MG63 (cell line): ENCODE measurements at regions not wholly inside any gene's neighbourhood (a gene's known extent, or its start where the extent isn't known, plus 50 kb on each side); places are given as distances from the start of the nearest gene placed in this dataset.

Experiments
- DNase-seq: peaks from one replicate; pipeline ENCODE4 v3.0.0-alpha.2; 2020
- H3K27me3 ChIP-seq: fragments of 250-450 bp; sonication (Bioruptor Pico); 2 replicates; pipeline ENCODE4 v1.5.1; 2020; ENCODE audit warnings: mild to moderate bottlenecking, moderate library complexity
- H3K36me3 ChIP-seq: fragments of 250-450 bp; sonication (Bioruptor Pico); 2 replicates; pipeline ENCODE4 v1.5.1; 2020; ENCODE audit warnings: mild to moderate bottlenecking, moderate library complexity
- H3K4me3 ChIP-seq: fragments of 250-450 bp; sonication (Bioruptor Pico); 2 replicates; pipeline ENCODE4 v1.5.1; 2020; ENCODE audit warnings: mild to moderate bottlenecking, moderate library complexity
- H3K9me3 ChIP-seq: fragments of 250-450 bp; sonication (Bioruptor Pico); 2 replicates; pipeline ENCODE4 v1.5.1; 2020; ENCODE audit warnings: mild to moderate bottlenecking, moderate library complexity

DNA sequence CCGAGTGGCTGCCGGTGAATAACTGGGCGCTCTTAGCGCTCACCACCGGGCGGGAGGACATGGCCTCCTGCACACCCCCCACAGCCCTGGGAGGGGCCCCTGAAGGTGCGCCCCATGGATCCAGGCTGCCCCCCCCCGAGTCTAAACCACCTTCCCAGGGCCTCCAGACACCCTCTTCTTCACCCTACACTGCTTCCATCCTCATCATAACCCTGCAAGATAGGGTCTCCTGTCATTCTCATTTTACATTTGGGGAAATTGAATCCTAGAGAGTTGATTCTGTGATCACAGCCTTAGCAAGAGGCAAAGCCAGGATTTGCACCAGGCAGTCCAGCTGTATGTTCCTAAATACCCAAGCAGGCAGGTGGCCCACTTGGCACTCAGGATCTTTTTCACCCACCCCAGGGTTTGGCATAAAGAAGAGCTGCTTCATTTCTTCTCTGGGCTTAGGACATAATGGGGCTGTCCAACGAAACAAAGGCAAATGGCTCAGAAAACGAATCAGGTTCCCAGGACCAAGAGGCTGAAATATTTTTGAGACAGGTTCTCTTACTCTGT is 110.8 kb downstream of the PTPRS start:
- Histone ChIP-seq H3K27me3 (no peaks in the 10 kb centered on the region), H3K9me3 (no peaks in the 10 kb centered on the region), H3K36me3 (no peaks in the 10 kb centered on the region), H3K4me3 (no peak overlapping the region)
- DNase-seq, result no peak

DNA sequence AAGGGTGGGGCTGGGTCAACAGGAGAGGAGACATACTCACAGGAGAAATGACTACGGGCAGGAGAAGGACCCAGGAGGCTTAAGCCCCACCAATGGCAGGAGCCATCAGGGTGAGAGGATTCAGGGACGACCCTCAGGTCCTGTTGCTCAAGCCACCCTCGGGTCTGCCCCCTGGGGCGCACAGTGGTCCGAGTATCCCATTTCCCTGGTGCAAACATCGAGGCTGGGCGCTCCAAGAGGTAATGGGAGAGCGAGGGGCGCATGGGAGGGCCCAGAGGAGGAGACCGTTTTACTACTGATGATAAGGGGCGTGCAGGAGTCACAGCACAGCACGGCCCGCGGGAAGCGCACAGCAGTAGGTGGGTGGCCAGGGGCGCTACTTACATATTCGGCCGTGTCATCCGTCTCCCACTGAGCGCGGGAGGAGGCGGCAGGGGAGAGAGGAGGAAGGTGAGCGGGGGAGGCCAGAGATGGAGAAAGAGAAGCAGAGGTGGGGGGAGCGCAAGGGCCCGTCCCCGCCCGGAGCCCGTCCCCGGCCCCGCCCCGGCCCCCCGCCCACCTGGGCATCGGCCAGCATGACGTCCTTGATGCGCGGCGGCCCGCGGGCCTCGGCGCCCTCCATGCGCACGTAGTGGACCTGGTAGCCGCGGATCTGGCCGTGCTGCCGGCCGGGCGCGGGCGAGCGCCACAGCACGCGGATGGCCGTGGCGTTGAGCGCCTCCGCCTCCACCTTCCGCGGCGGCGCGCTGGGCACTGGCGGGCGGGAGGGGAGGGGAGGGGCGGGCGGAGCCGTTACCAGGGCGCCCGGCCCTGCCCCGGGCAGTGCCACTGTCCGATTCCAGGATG is 111.5 kb downstream of the PTPRS start:
- H3K4me3 ChIP-seq, result no peak overlapping the region
- no peaks in the 10 kb centered on the region for H3K27me3 ChIP-seq
- H3K9me3 ChIP-seq, result no peaks in the 10 kb centered on the region
- no peaks in the 10 kb centered on the region for H3K36me3 ChIP-seq
- no peak for DNase-seq

DNA sequence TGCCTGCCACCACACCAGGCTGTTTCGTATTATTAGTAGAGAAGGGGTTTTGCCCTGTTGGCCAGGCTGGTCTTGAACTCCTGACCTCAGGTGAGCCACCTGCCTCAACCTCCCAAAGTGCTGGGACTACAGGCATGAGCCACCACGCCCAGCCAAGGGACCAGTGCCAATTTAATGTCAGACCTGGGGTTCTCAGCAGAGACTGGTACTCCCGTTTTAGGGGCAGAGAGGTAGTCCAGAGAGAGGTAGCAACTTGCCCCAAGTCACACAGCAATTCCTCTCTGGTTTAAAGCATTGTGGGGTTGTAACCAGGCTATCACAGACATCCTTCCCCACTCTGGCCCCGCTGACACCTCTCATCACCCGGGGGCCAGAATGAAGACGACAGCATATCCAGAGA is 112.1 kb downstream of the PTPRS start:
- Histone ChIP-seq H3K9me3 (no peaks in the 10 kb centered on the region), H3K4me3 (no peak overlapping the region), H3K27me3 (no peaks in the 10 kb centered on the region), H3K36me3 (no peaks in the 10 kb centered on the region)
- DNase-seq, result no peak

DNA sequence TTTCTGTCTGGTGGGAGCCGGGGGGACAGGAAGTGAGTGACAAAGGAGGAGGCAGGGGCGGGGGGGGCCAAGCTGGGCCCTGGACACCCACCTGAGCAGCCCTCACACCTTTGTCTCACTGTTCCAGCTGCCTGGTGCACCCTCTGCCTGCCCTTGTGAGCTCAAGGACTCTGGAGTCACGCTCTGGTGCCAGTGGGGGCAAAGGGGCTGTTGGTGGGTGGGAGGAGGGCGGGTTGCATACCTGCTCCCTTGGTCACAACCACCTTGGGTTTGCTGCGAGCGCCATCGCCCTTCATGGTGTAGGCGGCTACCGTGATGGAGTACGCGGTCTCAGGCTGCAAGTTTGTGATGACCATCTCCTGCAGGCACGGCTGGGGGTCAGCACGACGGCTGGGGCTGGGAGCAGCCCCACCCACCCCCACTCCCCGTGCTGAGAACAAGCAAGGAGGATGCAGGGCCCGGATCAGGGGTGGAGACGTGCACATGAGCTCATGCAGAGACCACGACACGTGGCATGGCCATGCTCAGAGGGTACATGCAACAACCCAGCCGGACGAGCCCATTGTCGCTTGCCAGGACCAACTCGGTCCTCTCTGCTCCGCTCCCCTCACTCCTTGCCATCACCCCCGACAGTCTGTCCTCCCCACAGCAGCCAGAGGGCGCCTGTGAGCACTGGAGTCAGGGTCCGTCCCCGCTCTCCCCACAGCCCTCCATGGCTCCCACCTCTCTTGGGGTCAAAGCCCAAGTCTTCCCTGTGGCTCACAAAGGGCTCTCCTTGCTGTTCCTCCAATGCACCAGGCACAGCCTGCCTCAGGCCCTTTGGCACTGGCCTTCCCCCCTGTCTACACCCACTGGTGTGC is 114.9 kb downstream of the PTPRS start:
- DNase-seq, result no peak
- no peaks in the 10 kb centered on the region for H3K36me3 ChIP-seq
- H3K4me3 ChIP-seq, result no peak overlapping the region
- no peaks in the 10 kb centered on the region for H3K27me3 ChIP-seq
- H3K9me3 ChIP-seq, result no peaks in the 10 kb centered on the region

DNA sequence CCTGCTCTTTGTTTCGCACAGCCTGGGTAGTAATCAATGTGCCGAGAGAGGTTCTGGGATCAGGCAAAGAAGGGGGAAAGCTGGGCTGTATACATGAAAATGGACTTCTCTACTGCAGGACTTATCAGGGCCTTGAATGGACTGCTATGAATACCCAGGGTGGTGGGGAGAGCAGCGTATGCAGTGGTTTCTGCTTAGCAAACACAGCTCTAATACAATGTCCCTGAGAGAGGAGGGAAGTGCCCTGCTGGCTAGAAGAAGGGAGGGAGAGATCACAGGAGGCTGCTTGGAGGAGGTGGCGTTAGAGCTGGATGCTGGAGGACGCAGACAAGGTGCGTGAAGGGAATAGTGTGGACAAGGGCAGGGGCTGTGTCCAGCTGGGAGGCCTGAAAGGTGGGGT is 116.1 kb downstream of the PTPRS start:
- H3K36me3 ChIP-seq, result no peaks in the 10 kb centered on the region
- DNase-seq, result no peak
- no peak overlapping the region for H3K4me3 ChIP-seq
- no peaks in the 10 kb centered on the region for H3K27me3 ChIP-seq
- no peaks in the 10 kb centered on the region for H3K9me3 ChIP-seq

DNA sequence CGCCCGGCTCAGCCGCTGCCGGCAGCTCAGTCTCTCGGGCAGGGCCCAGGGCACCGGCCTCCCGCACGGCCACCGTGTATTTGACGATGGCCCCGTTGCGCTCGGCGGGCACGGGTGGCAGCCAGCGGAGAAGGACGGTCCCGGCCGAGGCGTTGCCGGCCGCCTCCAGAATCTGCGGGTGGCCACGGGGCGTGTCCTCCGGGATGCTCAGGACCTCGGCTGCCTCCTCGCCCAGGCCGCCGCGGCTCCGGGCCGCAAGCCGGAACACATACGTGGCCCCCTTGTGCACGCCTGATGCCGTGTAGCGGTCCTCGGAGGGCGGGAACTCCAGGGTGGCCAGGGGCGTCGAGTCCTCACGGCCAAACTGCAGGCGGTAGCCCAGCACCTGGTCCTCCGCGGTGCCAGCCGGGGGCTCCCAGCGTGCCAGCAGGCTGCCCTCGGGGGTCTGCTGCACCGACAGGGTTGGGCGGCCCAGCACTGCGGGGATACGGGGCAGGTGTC is 117.7 kb downstream of the PTPRS start:
- Histone ChIP-seq H3K36me3 (no peaks in the 10 kb centered on the region), H3K4me3 (no peak overlapping the region), H3K27me3 (no peaks in the 10 kb centered on the region), H3K9me3 (no peaks in the 10 kb centered on the region)
- DNase-seq, result no peak

DNA sequence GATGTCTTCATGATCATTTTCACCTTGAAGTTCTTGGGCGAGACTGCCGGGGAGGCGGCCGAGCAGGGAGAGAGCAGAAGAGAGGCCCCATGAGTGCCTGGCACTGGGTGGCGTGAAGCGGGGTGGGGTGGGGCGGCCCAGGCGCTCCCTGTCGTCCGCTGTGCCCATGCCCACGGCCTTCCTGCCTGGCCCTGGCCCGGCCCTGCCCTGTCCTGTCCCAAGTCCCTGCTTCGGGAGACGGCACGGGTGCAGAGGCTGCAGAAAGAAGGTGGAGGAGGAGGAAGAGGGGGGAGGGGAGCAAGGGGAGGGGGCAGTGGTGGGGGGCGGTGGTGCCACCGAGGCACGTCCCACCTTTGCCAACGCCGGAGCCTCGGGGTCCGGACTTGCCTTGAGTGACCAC is 118.4 kb downstream of the PTPRS start:
- no peak overlapping the region for H3K4me3 ChIP-seq
- H3K27me3 ChIP-seq, result no peaks in the 10 kb centered on the region
- no peaks in the 10 kb centered on the region for H3K9me3 ChIP-seq
- H3K36me3 ChIP-seq, result no peaks in the 10 kb centered on the region
- no peak for DNase-seq

DNA sequence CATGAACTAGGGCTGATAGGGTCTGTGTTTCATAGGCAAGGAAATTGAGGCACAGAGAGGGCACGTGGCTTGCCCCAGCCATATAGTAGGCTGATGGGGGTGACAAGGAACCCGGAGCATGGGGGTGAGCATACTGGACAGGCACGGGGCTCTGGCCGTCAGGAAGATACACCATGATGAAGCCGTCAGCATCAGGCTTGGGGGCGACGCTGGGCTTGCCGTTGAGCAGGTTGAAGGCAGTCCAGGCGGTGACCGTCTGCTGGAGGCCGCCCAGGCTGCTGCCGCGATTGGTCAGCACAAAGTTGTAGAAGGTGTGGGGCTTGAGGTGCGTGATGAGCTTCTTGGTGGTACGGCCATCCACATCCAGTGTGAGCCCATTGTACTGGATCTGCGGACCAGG is 119.7 kb downstream of the PTPRS start:
- H3K27me3 ChIP-seq, result no peaks in the 10 kb centered on the region
- H3K36me3 ChIP-seq, result no peaks in the 10 kb centered on the region
- no peak overlapping the region for H3K4me3 ChIP-seq
- no peak for DNase-seq
- no peaks in the 10 kb centered on the region for H3K9me3 ChIP-seq

DNA sequence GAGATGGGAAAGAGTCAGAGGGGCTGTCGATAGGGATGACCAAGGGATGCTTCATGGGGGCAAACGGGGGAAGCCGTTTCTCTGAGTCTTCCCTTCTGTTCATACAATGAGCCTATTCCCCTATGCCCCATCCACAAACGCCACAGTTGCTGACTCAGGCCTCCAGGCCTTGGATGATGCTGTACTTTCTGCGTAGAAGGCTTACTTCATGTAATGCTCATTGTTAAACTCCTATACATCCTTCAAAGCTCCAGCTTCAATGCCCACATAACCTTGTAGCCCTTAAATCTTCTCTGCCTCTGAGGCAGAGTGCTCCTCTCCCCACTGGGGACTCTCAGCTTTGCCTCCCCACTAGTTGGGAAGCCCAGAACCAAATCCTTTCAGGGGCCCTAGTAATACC is 120.3 kb downstream of the PTPRS start:
- H3K4me3 ChIP-seq, result no peak overlapping the region
- no peaks in the 10 kb centered on the region for H3K27me3 ChIP-seq
- H3K9me3 ChIP-seq, result no peaks in the 10 kb centered on the region
- no peaks in the 10 kb centered on the region for H3K36me3 ChIP-seq
- no peak for DNase-seq

DNA sequence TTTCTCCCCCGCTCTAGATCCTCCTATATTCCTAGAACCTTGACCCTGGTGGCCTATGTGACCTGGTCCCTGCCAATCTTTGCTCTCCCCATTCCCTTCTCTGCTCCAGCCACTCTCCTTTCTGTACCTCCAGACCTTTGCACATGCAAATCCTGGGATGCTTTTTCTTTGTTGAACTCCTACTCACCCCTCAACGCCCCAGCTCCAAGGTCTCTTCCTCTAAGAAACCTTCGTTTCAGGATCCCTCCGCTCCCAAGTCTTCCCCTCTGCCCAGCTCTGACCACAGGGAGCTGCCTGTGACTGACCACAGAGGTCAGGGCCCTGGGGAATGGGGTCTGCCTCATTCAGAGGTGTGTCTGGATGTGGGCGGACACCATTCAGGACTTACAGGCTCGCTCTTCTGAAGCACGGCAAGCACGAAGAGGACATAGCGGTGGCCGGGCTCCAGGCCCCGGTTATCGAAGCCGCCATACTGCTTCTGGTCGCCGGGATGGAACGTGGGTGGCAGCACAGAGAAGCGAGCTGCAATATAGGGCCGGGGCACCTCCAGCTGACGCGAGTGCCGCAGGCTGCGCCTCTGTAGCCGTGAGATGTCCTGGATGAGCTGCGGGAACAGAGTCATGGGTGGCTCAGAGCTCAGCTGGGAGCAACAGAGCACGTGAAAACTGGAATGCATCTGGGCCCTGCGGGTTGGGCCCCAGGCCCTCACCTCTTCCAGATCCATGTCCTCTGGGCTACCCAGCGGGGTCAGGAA is 120.9 kb downstream of the PTPRS start:
- no peaks in the 10 kb centered on the region for H3K27me3 ChIP-seq
- DNase-seq, result no peak
- no peaks in the 10 kb centered on the region for H3K9me3 ChIP-seq
- H3K36me3 ChIP-seq, result no peaks in the 10 kb centered on the region
- no peak overlapping the region for H3K4me3 ChIP-seq

DNA sequence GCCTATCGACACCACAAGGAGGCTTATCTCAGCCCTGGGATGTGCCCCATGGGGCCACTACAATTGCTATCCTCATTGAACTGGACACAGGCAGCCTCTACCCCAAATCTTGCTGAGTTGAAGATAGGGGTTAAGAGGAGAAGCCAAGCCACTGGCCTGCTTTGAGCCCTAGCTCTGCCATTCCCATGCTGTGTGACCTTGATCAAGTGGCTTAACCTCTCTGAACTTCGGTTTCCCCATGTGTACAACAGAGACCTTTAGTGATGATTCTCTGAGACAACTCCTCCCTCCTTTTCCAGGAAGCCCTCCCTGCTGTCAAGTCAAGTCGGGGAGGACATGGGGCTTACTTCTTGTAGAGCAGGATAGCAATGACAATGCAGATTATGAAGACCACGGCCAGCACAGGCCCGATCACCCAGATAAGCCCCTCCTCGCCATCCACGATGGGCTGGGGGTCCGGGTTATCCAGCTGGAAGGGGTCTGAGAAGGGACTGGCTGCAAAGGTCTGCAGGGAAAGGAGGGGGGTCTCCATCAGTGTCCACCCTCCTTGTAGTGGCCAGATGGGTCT is 121.6 kb downstream of the PTPRS start:
- DNase-seq, result no peak
- no peak overlapping the region for H3K4me3 ChIP-seq
- H3K36me3 ChIP-seq, result no peaks in the 10 kb centered on the region
- no peaks in the 10 kb centered on the region for H3K9me3 ChIP-seq
- no peaks in the 10 kb centered on the region for H3K27me3 ChIP-seq

DNA sequence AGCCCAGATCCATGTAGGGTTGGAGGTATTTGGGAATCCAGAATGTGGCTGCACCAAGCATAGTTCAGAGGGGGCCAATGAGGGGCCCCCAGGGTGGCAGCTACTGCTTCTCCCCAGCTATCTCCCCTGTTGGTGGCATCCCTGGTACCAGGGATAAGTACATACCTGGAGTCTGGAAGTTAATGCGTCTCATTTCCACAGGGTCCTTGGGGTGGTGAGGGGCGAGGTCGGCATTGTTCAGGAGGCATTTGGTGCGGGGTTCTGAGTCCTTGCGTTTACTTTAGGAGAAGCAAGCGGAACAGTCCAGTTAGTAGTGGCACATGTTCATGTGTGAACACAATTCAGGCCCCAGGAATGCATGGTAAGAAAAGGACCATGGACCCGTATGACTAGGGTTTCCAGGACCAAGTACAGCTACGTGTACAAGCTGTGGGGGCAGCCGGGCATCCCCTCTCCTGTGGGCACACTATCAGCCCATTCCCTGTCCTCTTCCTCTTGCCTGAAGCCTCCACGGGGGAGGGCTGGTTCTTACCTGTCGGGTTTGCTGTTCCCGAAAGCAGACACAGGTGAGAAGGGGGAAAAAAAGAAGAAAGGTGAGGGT is 122.3 kb downstream of the PTPRS start:
- H3K36me3 ChIP-seq, result no peaks in the 10 kb centered on the region

DNA sequence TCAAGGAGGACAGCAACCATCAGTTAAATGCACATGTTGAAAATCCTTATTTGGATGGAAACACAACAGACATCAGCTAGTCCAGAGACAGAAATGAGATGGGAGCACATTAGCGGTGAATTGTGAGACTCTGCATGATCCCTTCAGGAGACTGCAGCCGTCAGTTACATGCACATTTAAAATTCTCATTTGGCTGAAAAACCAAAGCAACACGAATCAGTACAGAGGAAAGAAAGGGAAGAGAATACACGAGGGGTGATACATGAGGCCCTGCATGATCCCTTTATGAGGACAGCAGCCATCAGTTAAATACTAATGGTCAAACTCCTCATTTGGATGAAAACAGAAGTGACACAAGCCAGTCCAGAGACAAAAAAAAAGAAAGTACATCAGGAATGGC is 123.4 kb downstream of the PTPRS start:
- Histone ChIP-seq H3K4me3 (no peak overlapping the region), H3K36me3 (no peaks in the 10 kb centered on the region), H3K9me3 (no peaks in the 10 kb centered on the region), H3K27me3 (no peaks in the 10 kb centered on the region)
- DNase-seq, result no peak

More for the DNA sequence above, 122.3 kb downstream of the PTPRS start:
- Histone ChIP-seq H3K27me3 (no peaks in the 10 kb centered on the region), H3K9me3 (no peaks in the 10 kb centered on the region), H3K4me3 (no peak overlapping the region)
- DNase-seq, result no peak

DNA sequence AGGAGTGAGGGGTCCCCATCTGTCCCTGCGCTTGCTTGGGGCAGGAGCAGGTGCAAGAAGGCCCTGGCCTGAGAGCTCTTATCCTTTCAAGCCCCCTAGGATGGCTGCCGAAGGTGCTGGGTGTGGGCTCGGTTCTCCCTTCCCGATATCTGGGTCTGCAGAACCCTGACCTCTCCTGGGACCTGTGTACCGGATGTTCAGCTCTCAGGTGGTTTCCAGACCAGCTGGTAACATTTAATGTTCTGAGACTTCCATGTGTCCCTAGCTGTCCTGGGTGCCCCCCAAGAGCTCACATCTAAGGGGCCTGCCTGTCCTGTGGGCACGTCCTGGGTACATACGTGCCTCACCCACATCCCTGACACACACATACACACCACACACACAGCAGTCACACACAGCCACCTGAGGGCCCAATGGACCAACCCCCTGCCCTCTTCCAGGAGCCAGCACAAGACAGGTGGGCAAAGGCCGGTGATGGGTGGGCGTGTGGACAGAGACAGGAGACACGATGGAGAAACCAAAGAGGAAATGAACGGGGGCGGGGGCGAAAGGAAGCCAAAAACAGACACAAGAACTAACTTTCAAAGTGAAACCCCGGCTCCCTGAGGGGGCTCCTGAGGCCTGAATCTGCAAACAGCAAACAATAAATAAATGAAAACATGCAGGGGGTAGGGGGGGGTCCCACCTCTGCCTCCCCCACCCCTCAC is 124.3 kb downstream of the PTPRS start:
- Histone ChIP-seq H3K9me3 (no peaks in the 10 kb centered on the region), H3K27me3 (no peaks in the 10 kb centered on the region), H3K4me3 (no peak overlapping the region), H3K36me3 (peaks cover under 1% of the 10 kb centered on the region; the same call in 1 of the 2 replicates)
- no peak for DNase-seq

DNA sequence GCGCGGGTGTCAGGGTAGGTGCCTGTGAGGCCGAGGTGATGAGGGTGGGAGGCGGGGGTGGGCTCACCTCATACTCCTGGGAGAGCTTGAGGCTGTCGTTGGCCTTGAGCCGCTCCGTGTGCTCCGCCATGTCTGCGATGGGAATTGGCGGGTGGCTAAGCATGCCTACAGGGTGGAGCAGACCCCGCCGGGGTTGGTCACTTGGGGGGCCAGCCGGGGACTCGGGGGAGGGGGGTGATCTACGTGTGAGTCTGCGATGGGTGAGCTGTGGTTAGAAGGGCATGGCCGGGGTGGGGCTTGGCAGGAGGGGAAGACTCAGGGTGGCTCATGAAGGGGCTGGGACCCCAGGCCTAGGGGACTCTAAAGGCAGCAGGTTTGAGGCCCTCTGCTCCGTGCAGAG is 125.2 kb downstream of the PTPRS start:
- no peaks in the 10 kb centered on the region for H3K27me3 ChIP-seq
- no peaks in the 10 kb centered on the region for H3K9me3 ChIP-seq
- DNase-seq, result no peak
- peaks cover 3% of the 10 kb centered on the region for H3K36me3 ChIP-seq
- no peak overlapping the region for H3K4me3 ChIP-seq
